Endothelial cell of umbilical vein (primary cell): ENCODE measurements at regions not wholly inside any gene's neighbourhood (a gene's known extent, or its start where the extent isn't known, plus 50 kb on each side); places are given as distances from the start of the nearest gene placed in this dataset.

Experiments used
- BruUV-seq: library from RNA; stranded (reverse); fragments of 400-500 nt; replicated peaks from 2 replicates; lab custom pipeline; 2021; lab: Mats Ljungman, UMichigan
- CTCF ChIA-PET: fragments of 300-600, 350-600 bp; sonication (Branson Sonifier 250); formaldehyde crosslinking; loops from one replicate; lab custom pipeline; 2021; ENCODE audit warnings: antibody characterized with exemption, inconsistent platforms; lab: Charles Lee
- POLR2A ChIA-PET: fragments of 300-600, 350-600 bp; sonication (Branson Sonifier 250); formaldehyde crosslinking; loops from one replicate; lab custom pipeline; 2021; ENCODE audit warnings: antibody characterized with exemption, inconsistent platforms; lab: Charles Lee
- DNase-seq: peaks from one replicate; pipeline ENCODE4 v3.0.0-alpha.2; 2011; ENCODE audit warnings: low read depth, low spot score
- FAIRE-seq: peaks from 2 replicates; lab custom pipeline; 2011; peaks lifted over from hg19 to GRCh38; lab: Jason Lieb, UNC
- H2AFZ ChIP-seq: 2 replicates; pipeline ENCODE4 v1.6.0; 2012; ENCODE audit warnings: low read depth, low read length, control low read depth, inconsistent platforms
- H3K27ac ChIP-seq: 2 replicates; pipeline ENCODE4 v1.5.1; 2011; ENCODE audit warnings: low read depth, mild to moderate bottlenecking, control low read depth, low read length, moderate library complexity; ENCODE audit not compliant: insufficient read depth
- H3K27me3 ChIP-seq, 2 experiments: 2 replicates each; pipeline versions ENCODE4 v1.6.0 to v1.6.1; 2011; ENCODE audit warnings: low read length in 2 of 2, mixed read lengths in 1 of 2; ENCODE audit not compliant: control insufficient read depth in 2 of 2, insufficient read depth in 2 of 2
- H3K36me3 ChIP-seq, 2 experiments: 2 replicates in 1 of 2; 3 replicates in 1 of 2; pipeline ENCODE4 v1.5.1; 2011; ENCODE audit warnings: low read length in 2 of 2, mild to moderate bottlenecking in 1 of 2, moderate library complexity in 1 of 2; ENCODE audit not compliant: control insufficient read depth in 2 of 2, insufficient read depth in 2 of 2; ENCODE audit errors: extremely low read depth in 1 of 2
- H3K4me1 ChIP-seq: 3 replicates; pipeline ENCODE4 v1.5.1; 2011; ENCODE audit warnings: mild to moderate bottlenecking, low read length; ENCODE audit not compliant: control insufficient read depth, insufficient read depth; ENCODE audit errors: extremely low read depth
- H3K4me2 ChIP-seq: 2 replicates; pipeline ENCODE4 v1.6.1; 2011; ENCODE audit warnings: low read length, control low read depth, mixed read lengths; ENCODE audit not compliant: insufficient read depth
- H3K4me3 ChIP-seq, 3 experiments: fragments of 200-600 bp in 1 of 3; sonication (generic), shearing (Covaris generic) in 1 of 3; replicated peaks in 1 of 3; 2 replicates each; pipeline ENCODE4 v1.5.1; 2011 to 2016; ENCODE audit warnings: control low read depth in 3 of 3, low read length in 3 of 3, mild to moderate bottlenecking in 2 of 3, inconsistent platforms in 1 of 3, low read depth in 1 of 3, moderate library complexity in 1 of 3; ENCODE audit not compliant: insufficient read depth in 1 of 3
- H3K79me2 ChIP-seq: 2 replicates; pipeline ENCODE4 v1.6.0; 2012; ENCODE audit warnings: low read length, inconsistent platforms; ENCODE audit not compliant: control insufficient read depth, insufficient read depth
- H3K9ac ChIP-seq: replicated peaks from 2 replicates; pipeline ENCODE3; 2011; ENCODE audit warnings: low read length, control low read depth; ENCODE audit not compliant: insufficient read depth; ENCODE audit errors: extremely low read depth
- H3K9me1 ChIP-seq: replicated peaks from 3 replicates; pipeline ENCODE4 v1.6.0; 2011; ENCODE audit warnings: mild to moderate bottlenecking, low read length; ENCODE audit not compliant: control insufficient read depth, insufficient read depth; ENCODE audit errors: extremely low read depth
- H3K9me3 ChIP-seq: replicated peaks from 2 replicates; pipeline ENCODE4 v1.5.1; 2012; ENCODE audit warnings: low read length, inconsistent platforms; ENCODE audit not compliant: control insufficient read depth, insufficient read depth
- H4K20me1 ChIP-seq: replicated peaks from 2 replicates; pipeline ENCODE3; 2011; ENCODE audit warnings: mild to moderate bottlenecking, low read length; ENCODE audit not compliant: control insufficient read depth, insufficient read depth; ENCODE audit errors: extremely low read depth
- EZH2 ChIP-seq: IDR thresholded peaks from 2 replicates; pipeline ENCODE4 v1.6.1; 2012; ENCODE audit warnings: borderline replicate concordance, low read depth, mild to moderate bottlenecking, moderate library complexity, low read length, inconsistent platforms; ENCODE audit not compliant: severe bottlenecking
- FOS ChIP-seq: IDR thresholded peaks from 2 replicates; pipeline ENCODE4 v1.6.1; 2011; ENCODE audit warnings: mild to moderate bottlenecking, low read length, moderate library complexity, borderline replicate concordance; ENCODE audit not compliant: insufficient read depth
- GATA2 ChIP-seq: IDR thresholded peaks from 2 replicates; pipeline ENCODE4 v1.7.0; 2011; ENCODE audit warnings: low read depth, mild to moderate bottlenecking, moderate library complexity, mixed read lengths, low read length; ENCODE audit not compliant: insufficient read length, insufficient read depth
- JUN ChIP-seq: IDR thresholded peaks from 2 replicates; pipeline ENCODE4 v1.6.1; 2011; ENCODE audit warnings: borderline replicate concordance, low read depth; ENCODE audit not compliant: insufficient read length, insufficient read depth
- MYC ChIP-seq: IDR thresholded peaks from one replicate; pipeline ENCODE4 v1.6.1; 2011; ENCODE audit warnings: mild to moderate bottlenecking, low read depth, low read length
- POLR2A ChIP-seq: IDR thresholded peaks from 2 replicates; pipeline ENCODE4 v1.6.1; 2012; ENCODE audit warnings: low read depth, mild to moderate bottlenecking, control low read depth, low read length
- POLR2AphosphoS5 ChIP-seq: IDR thresholded peaks from 2 replicates; pipeline ENCODE4 v1.6.1; 2012; ENCODE audit warnings: low read depth, mild to moderate bottlenecking, control low read depth, low read length, moderate library complexity; ENCODE audit not compliant: insufficient read depth
- dilution Hi-C: fragments of 300-500 bp; cut with MboI; formaldehyde crosslinking; loops from one replicate; pipeline ENCODE4 v1.15.0; 2019; ENCODE audit warnings: low sequenced_read_pairs; ENCODE audit not compliant: extremely low pct_ligation_motif_present
- intact Hi-C: fragments of 100-400 bp; cut with micrococcal nuclease; formaldehyde crosslinking; loops from one replicate; pipeline ENCODE4 v1.10.0; 2022
- TF ChIP-seq, protein P1 (sequence below): IDR thresholded peaks from 2 replicates; pipeline ENCODE4 v1.6.1; 2011; ENCODE audit not compliant: insufficient read depth, insufficient read length
- TF ChIP-seq, protein P2 (sequence below), 2 donors: IDR thresholded peaks; 1 replicate in 1 of 2; 2 replicates in 1 of 2; pipeline ENCODE4 v1.5.1; 2011; ENCODE audit warnings: low read length in 2 of 2, mild to moderate bottlenecking in 2 of 2, moderate library complexity in 2 of 2, control low read depth in 1 of 2, inconsistent platforms in 1 of 2, low read depth in 1 of 2; ENCODE audit not compliant: insufficient read depth in 1 of 2; ENCODE audit errors: extremely low read depth in 1 of 2

DNA sequence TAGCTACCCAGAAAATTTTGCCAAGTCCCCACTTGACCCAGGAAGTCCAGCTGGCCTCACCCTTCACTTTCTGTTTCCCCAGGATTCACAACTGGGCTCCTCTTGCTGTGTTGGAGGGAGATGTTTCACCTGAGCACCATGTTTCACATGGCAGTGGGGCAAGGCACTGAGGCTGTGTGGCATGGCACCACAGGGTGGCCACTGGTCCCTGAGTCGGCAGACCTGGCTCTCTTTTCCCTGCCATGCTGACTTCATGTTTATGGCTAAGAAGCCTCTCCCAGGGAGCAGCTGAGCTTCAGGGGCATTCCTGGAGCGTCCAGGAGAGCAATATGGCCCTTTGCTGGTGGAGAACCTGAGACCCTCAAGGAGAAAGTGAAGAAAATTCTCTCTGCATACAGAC is 266.9 kb downstream of the RPS24 start:
- dilution Hi-C loops, result no loop called here
- CTCF ChIA-PET, result interaction anchor here (2.2 kb wide), 1 partner anchor 12 kb away, joined by 5 read pairs; no protein-coding TSS in a partner anchor
- no TSS peak for BruUV-seq

DNA sequence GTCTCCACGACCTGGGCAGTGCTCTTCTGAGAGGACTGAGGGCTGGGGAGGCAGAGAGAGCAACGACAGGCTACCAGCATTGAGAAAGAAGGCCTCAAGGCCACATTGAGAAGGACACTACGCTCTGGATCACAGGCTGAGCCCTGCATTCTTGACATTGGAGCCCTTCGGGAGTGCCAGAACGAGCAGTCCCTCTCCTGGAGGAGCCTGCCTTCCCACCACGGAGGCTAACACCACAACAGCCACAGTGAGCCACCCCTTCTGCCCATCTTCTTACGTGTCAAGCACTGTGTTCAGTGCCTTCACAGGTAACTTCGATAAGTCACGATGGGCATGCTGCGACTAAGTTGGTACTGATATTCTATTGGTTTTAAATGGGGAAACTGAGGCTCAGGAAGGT is 267.8 kb downstream of the RPS24 start:
- POLR2A ChIA-PET, result no interaction called here
- CTCF ChIA-PET, result interaction anchor here (1.5 kb wide), 1 partner anchor 254 kb away, joined by 3 read pairs; no protein-coding TSS in a partner anchor

More for the DNA sequence above, 266.9 kb downstream of the RPS24 start:
- Histone ChIP-seq H3K9me3 (no peaks in the 10 kb centered on the region), H2AFZ (no peak overlapping the region), H3K4me2 (no peak overlapping the region), H3K4me1 (peaks cover 7% of the 10 kb centered on the region), H3K27ac (no peak overlapping the region), H3K79me2 (no peaks in the 10 kb centered on the region), H3K36me3 (no peaks in the 10 kb centered on the region), H3K9ac (no peak overlapping the region), H3K27me3 (peaks cover 0 to under 1% of the 10 kb centered on the region in 2 experiments), H4K20me1 (no peaks in the 10 kb centered on the region), H3K9me1 (no peaks in the 10 kb centered on the region), H3K4me3 (no peak overlapping the region)
- POLR2A ChIA-PET, result no interaction called here
- no peak for DNase-seq
- TF ChIP-seq, protein P1, sequence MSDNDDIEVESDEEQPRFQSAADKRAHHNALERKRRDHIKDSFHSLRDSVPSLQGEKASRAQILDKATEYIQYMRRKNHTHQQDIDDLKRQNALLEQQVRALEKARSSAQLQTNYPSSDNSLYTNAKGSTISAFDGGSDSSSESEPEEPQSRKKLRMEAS, result no peak
- no peak for TF ChIP-seq JUN
- TF ChIP-seq POLR2AphosphoS5, result no peak
- TF ChIP-seq, protein P2, sequence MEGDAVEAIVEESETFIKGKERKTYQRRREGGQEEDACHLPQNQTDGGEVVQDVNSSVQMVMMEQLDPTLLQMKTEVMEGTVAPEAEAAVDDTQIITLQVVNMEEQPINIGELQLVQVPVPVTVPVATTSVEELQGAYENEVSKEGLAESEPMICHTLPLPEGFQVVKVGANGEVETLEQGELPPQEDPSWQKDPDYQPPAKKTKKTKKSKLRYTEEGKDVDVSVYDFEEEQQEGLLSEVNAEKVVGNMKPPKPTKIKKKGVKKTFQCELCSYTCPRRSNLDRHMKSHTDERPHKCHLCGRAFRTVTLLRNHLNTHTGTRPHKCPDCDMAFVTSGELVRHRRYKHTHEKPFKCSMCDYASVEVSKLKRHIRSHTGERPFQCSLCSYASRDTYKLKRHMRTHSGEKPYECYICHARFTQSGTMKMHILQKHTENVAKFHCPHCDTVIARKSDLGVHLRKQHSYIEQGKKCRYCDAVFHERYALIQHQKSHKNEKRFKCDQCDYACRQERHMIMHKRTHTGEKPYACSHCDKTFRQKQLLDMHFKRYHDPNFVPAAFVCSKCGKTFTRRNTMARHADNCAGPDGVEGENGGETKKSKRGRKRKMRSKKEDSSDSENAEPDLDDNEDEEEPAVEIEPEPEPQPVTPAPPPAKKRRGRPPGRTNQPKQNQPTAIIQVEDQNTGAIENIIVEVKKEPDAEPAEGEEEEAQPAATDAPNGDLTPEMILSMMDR (IDR thresholded peaks at IDR 0.05; ENCODE audit: extremely low read depth in 1 of 2, insufficient read depth in 1 of 2, low read depth in 1 of 2, low read length in 2 of 2), result no peak
- FAIRE-seq, result no peak
- intact Hi-C loops, result loop anchor here (5.0 kb wide), 2 partner anchors 253 to 897 kb away; no protein-coding TSS in a partner anchor

More for the DNA sequence above, 267.8 kb downstream of the RPS24 start:
- Histone ChIP-seq H3K36me3 (no peaks in the 10 kb centered on the region), H3K27ac (no peak overlapping the region), H3K9me3 (no peaks in the 10 kb centered on the region), H3K27me3 (peaks cover 6% of the 10 kb centered on the region in 2 experiments), H3K4me1 (peaks cover 7% of the 10 kb centered on the region), H3K4me3 (no peak overlapping the region), H2AFZ (no peak overlapping the region), H3K9ac (no peak overlapping the region), H3K79me2 (no peaks in the 10 kb centered on the region), H3K9me1 (no peaks in the 10 kb centered on the region), H3K4me2 (no peak overlapping the region), H4K20me1 (no peaks in the 10 kb centered on the region)
- intact Hi-C loops (loop anchor here (5.0 kb wide), 2 partner anchors 254 to 896 kb away; no protein-coding TSS in a partner anchor), dilution Hi-C loops (no loop called here)
- DNase-seq (no peak), FAIRE-seq (no peak)
- TF ChIP-seq, protein P2 (IDR thresholded peaks at IDR 0.05; ENCODE audit: extremely low read depth in 1 of 2, insufficient read depth in 1 of 2, low read depth in 1 of 2, low read length in 2 of 2), result no peak
- no peak for TF ChIP-seq POLR2AphosphoS5
- no peak for TF ChIP-seq GATA2
- no peak for TF ChIP-seq JUN
- TF ChIP-seq POLR2A, result no peak
- no peak for TF ChIP-seq MYC
- TF ChIP-seq EZH2, result no peak
- no peak for TF ChIP-seq FOS
- TF ChIP-seq, protein P1, result no peak
- BruUV-seq, result no TSS peak
